Esophagus (tissue), 2 donors: ENCODE measurements at regions not wholly inside any gene's neighbourhood (a gene's known extent, or its start where the extent isn't known, plus 50 kb on each side); places are given as distances from the start of the nearest gene placed in this dataset.
A peak's percentile ranks its signal among the peaks of the same experiment; 100 is the strongest.

Experiments used
- H3K27ac ChIP-seq, 2 donors: one replicate each; pipeline ENCODE4 v1.5.1; 2013; ENCODE audit warnings: low read depth in 2 of 2, mild to moderate bottlenecking in 2 of 2, inconsistent platforms in 1 of 2, low read length in 1 of 2, moderate library complexity in 1 of 2
- H3K27me3 ChIP-seq, 2 donors: one replicate each; pipeline ENCODE4 v1.6.1; 2013; ENCODE audit warnings: low read length in 2 of 2, control low read depth in 1 of 2, mild to moderate bottlenecking in 1 of 2; ENCODE audit not compliant: insufficient read depth in 2 of 2, control insufficient read depth in 1 of 2
- H3K36me3 ChIP-seq, 2 donors: one replicate each; pipeline ENCODE4 v1.6.1; 2013; ENCODE audit warnings: low read length in 1 of 2; ENCODE audit not compliant: control insufficient read depth in 2 of 2, insufficient read depth in 2 of 2
- H3K4me1 ChIP-seq, 2 donors: one replicate each; pipeline ENCODE4 v1.6.1; 2013; ENCODE audit warnings: low read length in 1 of 2; ENCODE audit not compliant: control insufficient read depth in 2 of 2, insufficient read depth in 2 of 2
- H3K4me3 ChIP-seq, 2 donors: one replicate each; pipeline ENCODE4 v1.5.1; 2013; ENCODE audit warnings: low read length in 2 of 2, mild to moderate bottlenecking in 2 of 2, low read depth in 1 of 2, moderate library complexity in 1 of 2
- H3K9me3 ChIP-seq, 2 donors: one replicate each; pipeline ENCODE4 v1.6.1; 2013; ENCODE audit warnings: mild to moderate bottlenecking in 2 of 2, low read depth in 1 of 2, low read length in 1 of 2, moderate library complexity in 1 of 2; ENCODE audit not compliant: control insufficient read depth in 2 of 2, insufficient read depth in 1 of 2
- WGBS, 2 donors: extraction: QIAGEN DNeasy Blood & Tissue Kit; methylation state at CpG; one replicate each; pipeline ENCODE4 v1.1.7; 2013; 5-methylcytosine and 5-hydroxymethylcytosine counted together
- donor health status: healthy with polysubstance abuse.
- donor health status: Bipolar disorder and iron deficiency.

DNA sequence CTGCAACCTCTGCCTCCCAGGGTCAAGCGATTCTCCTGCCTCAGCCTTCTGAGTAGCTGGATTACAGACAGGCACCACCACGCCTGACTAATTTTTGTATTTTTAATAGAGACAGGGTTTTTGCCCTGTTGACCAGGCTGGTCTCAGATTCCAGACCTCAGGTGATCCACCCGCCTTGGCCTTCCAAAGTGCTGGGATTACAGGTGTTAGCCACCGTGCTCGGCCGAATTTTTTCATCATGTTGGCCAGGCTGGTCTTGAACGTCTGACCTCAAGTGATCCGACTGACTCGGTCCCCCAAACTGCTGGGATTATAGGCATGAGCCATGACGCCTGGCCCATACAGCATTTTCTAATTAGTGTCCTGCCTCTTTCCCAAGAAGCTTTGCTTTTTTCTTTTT lies 52.7 kb upstream of the ADORA2B start:
- WGBS, 2 donors: 75 to 82% methylated on average over 10 of the region's 10 CpGs
- H3K27ac ChIP-seq: no peak overlapping the region

DNA sequence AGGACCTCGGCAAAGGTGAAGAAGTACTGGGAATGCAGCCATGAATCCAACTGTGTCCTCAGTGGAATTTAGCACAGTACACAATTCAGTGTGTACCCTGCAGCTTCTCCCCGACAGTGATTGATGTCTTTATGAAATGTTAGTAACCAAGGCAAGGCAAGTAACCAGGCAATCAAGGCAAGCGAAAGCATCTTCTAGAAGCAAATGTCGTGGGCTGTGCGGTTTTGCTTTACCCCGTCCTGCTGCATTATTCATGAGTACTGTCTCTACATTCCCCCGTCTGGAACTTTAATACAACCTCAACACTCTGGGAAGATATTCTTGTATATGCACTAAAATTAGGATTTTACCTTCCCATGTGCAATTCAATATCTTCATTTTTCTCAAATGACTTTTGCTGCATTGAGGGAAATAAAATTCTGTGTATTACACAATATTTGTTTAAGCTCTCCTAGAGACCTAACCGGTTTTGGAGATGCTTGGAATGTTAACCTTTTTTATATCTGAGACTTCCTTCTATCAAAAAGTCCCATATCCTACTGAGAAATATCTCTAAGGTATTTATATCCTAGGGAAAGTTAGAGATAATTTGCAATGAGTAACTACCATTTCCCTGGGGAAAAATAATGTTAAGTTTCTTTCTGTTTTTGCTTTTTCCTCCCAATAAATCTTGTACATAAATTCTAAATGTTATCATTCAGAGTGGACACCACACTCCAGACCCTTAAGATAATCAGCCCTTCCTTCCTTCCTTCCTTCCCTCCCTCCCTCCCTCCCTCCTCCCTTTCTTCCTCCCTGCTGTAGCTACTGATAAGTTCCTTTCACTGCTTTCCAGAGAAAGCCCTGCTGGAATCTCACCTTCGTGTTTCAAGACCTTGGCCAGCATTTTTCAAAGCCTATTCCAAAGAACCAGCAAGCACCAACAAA lies 51.9 kb upstream of the ADORA2B start:
- H3K9me3 ChIP-seq: no peaks in the 10 kb centered on the region
- H3K27me3 ChIP-seq: no peaks in the 10 kb centered on the region
- peak overlapping the region in 1 of 2 donors; percentile 28 for H3K27ac ChIP-seq
- H3K4me3 ChIP-seq: no peak overlapping the region
- WGBS, 2 donors: 35 to 37% methylated on average over 9 of the region's 9 CpGs
- peaks cover 0 to 4% of the 10 kb centered on the region in 2 donors for H3K4me1 ChIP-seq
- H3K36me3 ChIP-seq: no peaks in the 10 kb centered on the region

More for the DNA sequence above, 52.7 kb upstream of the ADORA2B start:
- no peaks in the 10 kb centered on the region for H3K27me3 ChIP-seq
- H3K36me3 ChIP-seq: no peaks in the 10 kb centered on the region
- H3K4me3 ChIP-seq: no peak overlapping the region
- peaks cover 0 to 4% of the 10 kb centered on the region in 2 donors for H3K4me1 ChIP-seq
- H3K9me3 ChIP-seq: no peaks in the 10 kb centered on the region

DNA sequence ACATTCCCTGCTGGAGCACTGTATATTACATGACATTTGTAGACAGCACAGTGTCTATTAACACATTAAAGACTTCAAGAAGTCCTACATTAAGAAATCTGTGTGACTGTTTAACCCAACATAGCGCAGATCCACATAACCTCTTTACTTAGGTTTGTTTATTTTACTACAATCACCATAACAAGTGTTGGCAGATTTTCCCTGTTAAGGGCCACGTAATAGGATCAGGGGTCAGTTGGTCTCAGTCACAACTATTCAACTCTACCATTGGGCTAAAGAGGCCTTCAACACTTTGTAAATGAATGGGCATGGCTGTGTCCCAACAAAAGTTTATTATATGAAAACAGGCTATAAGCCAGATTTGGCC lies 51.3 kb upstream of the ADORA2B start:
- Histone ChIP-seq H3K27ac (no peak overlapping the region), H3K36me3 (no peaks in the 10 kb centered on the region), H3K9me3 (no peaks in the 10 kb centered on the region), H3K4me1 (peaks cover 0 to 4% of the 10 kb centered on the region in 2 donors), H3K4me3 (no peak overlapping the region), H3K27me3 (no peaks in the 10 kb centered on the region)
- 58 to 66% methylated on average over 2 of the region's 2 CpGs for WGBS, 2 donors

DNA sequence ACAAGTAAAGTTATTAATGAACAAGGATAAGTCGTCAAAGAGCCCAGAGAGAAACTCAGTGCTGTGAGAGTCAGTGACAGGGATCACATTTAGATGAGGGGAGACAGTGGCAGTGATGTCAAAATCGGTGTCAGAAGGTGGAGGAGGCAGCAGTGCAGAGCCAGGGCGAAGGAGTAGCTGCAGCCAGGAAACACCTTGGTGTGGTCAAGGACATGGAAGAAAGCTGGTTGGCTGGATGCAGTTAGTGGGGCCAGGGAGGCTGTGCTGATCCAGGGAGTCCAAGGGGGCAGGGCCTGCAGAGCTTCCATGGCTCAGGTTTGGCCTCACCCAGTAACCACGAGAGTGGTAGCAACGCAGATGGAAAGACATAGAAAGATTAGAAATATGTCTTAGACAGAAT lies 50.7 kb upstream of the ADORA2B start:
- Histone ChIP-seq H3K4me1 (peaks cover 0 to 4% of the 10 kb centered on the region in 2 donors), H3K9me3 (no peaks in the 10 kb centered on the region), H3K27ac (no peak overlapping the region), H3K4me3 (no peak overlapping the region), H3K27me3 (no peaks in the 10 kb centered on the region), H3K36me3 (no peaks in the 10 kb centered on the region)
- 80 to 87% methylated on average over 5 of the region's 5 CpGs for WGBS, 2 donors

DNA sequence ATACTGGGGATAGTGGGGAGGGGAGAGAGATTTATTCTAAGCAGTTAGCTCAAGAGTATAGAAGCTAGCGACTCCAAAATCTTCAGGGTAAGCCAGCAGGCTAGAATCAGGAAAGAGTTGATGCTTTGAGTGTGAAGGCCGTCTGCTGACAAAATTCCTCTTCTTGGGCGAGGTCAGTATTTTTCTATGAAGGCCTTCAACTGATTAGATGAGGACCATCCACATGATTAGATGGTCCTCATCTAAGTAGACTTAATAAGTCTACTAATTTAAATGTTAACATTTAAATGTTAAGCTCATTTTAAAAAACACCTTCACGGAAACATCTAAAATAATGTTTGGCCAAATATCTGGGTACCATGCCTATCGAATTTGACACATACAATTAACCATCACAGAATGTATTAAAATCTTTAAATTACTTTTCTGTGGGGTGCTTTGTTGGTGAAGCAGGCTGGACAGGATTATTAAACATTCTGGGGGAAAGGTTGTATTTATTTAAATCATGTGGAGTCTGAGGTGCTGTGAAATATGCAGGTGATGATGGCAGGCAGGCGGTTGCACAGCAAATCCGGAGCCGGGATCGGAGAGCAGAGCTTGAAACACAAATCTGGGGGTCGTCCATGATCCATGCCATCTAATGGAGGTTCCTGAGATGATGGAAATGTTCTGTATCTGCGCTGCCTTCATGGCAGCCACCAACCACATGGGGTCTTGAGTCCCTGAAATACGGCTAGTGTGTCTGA lies 49.8 kb upstream of the ADORA2B start:
- Histone ChIP-seq H3K4me3 (no peak overlapping the region), H3K36me3 (no peaks in the 10 kb centered on the region), H3K9me3 (no peaks in the 10 kb centered on the region), H3K27ac (no peak overlapping the region), H3K4me1 (peaks cover 0 to 4% of the 10 kb centered on the region in 2 donors), H3K27me3 (no peaks in the 10 kb centered on the region)
- 88 to 89% methylated on average over 12 of the region's 12 CpGs for WGBS, 2 donors
